Right lobe of liver (tissue), 6 donors: ENCODE measurements at regions not wholly inside any gene's neighbourhood (a gene's known extent, or its start where the extent isn't known, plus 50 kb on each side); places are given as distances from the start of the nearest gene placed in this dataset.
"Not testable (repeated sequence)": the region's sequence is repeated elsewhere in the genome, so short reads cannot be mapped to it uniquely, and the experiment has no call there.

Source experiments
- ATAC-seq, 4 donors: fragments of 200-7000 bp; cut with Tn5 transposase; one replicate each; pipeline ENCODE4 v1.9.1; 2020; ENCODE audit warnings: mild to moderate bottlenecking in 4 of 4, moderate library complexity in 4 of 4
- DNase-seq, 3 donors: peaks; one replicate each; pipeline ENCODE4 v3.0.0-alpha.2; 2020
- H3K27ac ChIP-seq, 3 donors: fragments of 200-600 bp; one replicate each; pipeline ENCODE4 v1.8.0; 2022
- H3K27me3 ChIP-seq, 2 donors: fragments of 200-600 bp; one replicate each; pipeline ENCODE4 v1.8.0; 2022
- H3K36me3 ChIP-seq, 4 donors: fragments of 200-600 bp; sonication (generic) in 1 of 4; one replicate each; pipeline versions ENCODE4 v1.5.1 to v1.8.0; 2017 to 2022; ENCODE audit warnings: control low read depth in 1 of 4
- H3K4me1 ChIP-seq, 4 donors: fragments of 200-600 bp; sonication (generic) in 1 of 4; one replicate each; pipeline versions ENCODE4 v1.5.1 to v1.8.0; 2017 to 2022; ENCODE audit warnings: control low read depth in 1 of 4
- H3K4me3 ChIP-seq, 3 donors: fragments of 200-600 bp; one replicate each; pipeline ENCODE4 v1.8.0; 2022
- H3K9me3 ChIP-seq, 4 donors: fragments of 200-600 bp; sonication (generic) in 1 of 4; one replicate each; pipeline versions ENCODE4 v1.5.1 to v1.8.0; 2017 to 2022; ENCODE audit warnings: control low read depth in 1 of 4
- POLR2A ChIP-seq: fragments of 450-650 bp; IDR thresholded peaks from one replicate; pipeline ENCODE4 v1.6.1; 2017; ENCODE audit warnings: antibody characterized with exemption, mild to moderate bottlenecking
- WGBS: methylation state at CpG from one replicate; pipeline ENCODE4 v1.1.6; 2018; ENCODE audit warnings: low coverage, low lambda C conversion rate; ENCODE audit not compliant: insufficient coverage; ENCODE audit errors: missing lambda C conversion rate; 5-methylcytosine and 5-hydroxymethylcytosine counted together
- intact Hi-C, 2 donors: fragments of 100-400 bp; cut with DNase I; formaldehyde crosslinking; loops; one replicate each; pipeline versions ENCODE4 v1.11.2 to v1.14.1; 2022
- TF ChIP-seq, protein P1 (sequence below), 4 donors: fragments of 200-600 bp in 3 of 4; fragments of 450-650 bp in 1 of 4; IDR thresholded peaks; one replicate each; pipeline versions ENCODE4 v1.5.1 to v1.8.0; 2016 to 2022; ENCODE audit warnings: antibody characterized with exemption in 4 of 4, mild to moderate bottlenecking in 2 of 4
- donor health status: DM: no; HTN: yes; CAD: no.
- donor health status: DM: no; HTN: no; CAD: no.
- donor health status: DM: no; HTN: no; CAD: no.
- donor health status: DM: no; HTN: yes; CAD: no.
- donor health status: DM: no; HTN: yes; CAD: no.

DNA sequence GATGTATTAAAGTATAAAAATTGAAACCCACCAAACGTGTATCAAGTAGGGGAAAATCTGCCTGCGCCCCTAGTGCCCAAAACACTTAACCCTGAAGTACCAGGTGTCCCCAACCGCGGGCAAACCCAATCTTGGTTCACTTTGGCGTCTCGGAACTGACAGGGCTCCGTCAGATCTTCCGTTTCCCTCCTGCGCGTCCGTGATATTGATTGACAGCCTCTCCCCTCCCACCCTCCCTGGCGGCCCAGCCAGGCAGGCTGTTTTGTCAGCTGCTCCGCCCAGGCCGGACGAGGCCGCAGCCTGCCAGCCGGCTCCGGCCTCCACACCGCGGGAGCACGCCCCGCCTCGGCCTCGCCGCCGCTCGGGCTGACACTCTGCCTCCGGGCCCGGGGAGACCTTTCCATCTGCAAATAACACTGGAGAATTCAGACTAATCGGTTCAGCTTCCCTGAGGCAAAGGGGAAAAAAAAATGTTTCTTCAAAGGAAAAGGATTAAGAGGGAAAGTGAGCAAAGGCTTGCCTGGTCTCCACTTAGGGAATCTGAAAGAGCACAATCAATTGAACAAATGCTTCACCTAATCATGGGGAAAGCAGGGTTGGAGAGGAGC is 234.9 kb upstream of the MCHR2 start:
- intact Hi-C loops = no loop called here
- under 1% methylated on average over 29 of the region's 30 CpGs for WGBS
- peaks cover 0 to 14% (median 0%) of the 10 kb centered on the region in 4 donors for H3K4me1 ChIP-seq

DNA sequence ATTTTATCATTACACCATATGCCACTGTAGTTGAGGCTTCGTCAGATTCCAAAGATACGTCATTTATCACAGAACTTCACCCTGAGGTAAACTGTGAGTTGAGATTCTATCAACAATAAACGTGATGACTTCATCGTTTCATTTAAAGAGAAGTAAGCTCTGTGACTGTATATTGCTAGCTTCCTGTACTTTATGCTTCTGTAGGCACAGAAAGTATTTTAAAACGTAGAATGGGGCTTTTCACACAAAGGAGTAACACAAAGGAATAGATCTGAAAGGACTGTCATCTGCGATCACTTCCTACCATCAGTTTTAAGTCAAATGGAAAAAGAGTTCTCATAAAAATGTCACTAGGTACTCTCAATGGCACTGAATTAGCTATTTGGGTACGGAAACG is 234.4 kb upstream of the MCHR2 start:
- H3K9me3 ChIP-seq = no peaks in the 10 kb centered on the region
- intact Hi-C loops = no loop called here
- peak overlapping the region; percentile 31 to 56 (median 43) for H3K4me3 ChIP-seq
- ATAC-seq = peak in 1 of 4 donors; percentile 28
- H3K27ac ChIP-seq = no peak overlapping the region
- TF ChIP-seq, protein P1, sequence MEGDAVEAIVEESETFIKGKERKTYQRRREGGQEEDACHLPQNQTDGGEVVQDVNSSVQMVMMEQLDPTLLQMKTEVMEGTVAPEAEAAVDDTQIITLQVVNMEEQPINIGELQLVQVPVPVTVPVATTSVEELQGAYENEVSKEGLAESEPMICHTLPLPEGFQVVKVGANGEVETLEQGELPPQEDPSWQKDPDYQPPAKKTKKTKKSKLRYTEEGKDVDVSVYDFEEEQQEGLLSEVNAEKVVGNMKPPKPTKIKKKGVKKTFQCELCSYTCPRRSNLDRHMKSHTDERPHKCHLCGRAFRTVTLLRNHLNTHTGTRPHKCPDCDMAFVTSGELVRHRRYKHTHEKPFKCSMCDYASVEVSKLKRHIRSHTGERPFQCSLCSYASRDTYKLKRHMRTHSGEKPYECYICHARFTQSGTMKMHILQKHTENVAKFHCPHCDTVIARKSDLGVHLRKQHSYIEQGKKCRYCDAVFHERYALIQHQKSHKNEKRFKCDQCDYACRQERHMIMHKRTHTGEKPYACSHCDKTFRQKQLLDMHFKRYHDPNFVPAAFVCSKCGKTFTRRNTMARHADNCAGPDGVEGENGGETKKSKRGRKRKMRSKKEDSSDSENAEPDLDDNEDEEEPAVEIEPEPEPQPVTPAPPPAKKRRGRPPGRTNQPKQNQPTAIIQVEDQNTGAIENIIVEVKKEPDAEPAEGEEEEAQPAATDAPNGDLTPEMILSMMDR (IDR thresholded peaks at IDR 0.05) = no peak
- TF ChIP-seq POLR2A = no peak
- no peaks in the 10 kb centered on the region for H3K27me3 ChIP-seq
- H3K4me1 ChIP-seq = peaks cover 0 to 14% (median 0%) of the 10 kb centered on the region in 4 donors
- no peak for DNase-seq
- no peaks in the 10 kb centered on the region for H3K36me3 ChIP-seq
- WGBS = 31% methylated on average over 8 of the region's 8 CpGs

More for the DNA sequence above, 234.9 kb upstream of the MCHR2 start:
- H3K27ac ChIP-seq = peak overlapping the region in 2 of 3 donors; percentile 4 to 20
- H3K9me3 ChIP-seq = no peaks in the 10 kb centered on the region
- H3K27me3 ChIP-seq = no peaks in the 10 kb centered on the region
- ATAC-seq (peak; percentile 98 to 100 (median 100)), DNase-seq (peak; percentile 80 to 84 (median 81))
- peak overlapping the region; percentile 31 to 56 (median 43) for H3K4me3 ChIP-seq
- TF ChIP-seq, protein P1 (IDR thresholded peaks at IDR 0.05) = no peak
- no peak for TF ChIP-seq POLR2A
- no peaks in the 10 kb centered on the region for H3K36me3 ChIP-seq

DNA sequence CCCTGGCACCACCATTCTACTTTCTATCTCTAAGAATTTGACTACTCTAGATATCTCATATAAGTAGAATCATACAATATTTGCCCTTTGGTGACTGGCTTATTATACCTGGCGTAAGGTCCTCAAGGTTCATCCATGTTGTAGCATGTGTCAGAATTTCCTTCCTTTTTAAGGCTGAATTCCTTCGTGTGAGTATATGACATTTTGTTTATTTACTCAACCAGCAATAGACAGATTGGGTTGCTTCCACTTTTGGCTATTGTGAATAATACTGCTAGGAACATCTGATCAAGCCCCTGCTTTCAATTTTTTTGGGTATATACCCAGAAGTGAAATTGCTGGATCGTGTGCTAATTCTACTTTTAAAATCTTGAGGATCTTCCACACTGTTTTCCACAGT is 232.8 kb upstream of the MCHR2 start:
- intact Hi-C loops = no loop called here
- Histone ChIP-seq H3K9me3 (no peaks in the 10 kb centered on the region), H3K4me1 (peaks cover 0 to 14% (median 0%) of the 10 kb centered on the region in 4 donors), H3K36me3 (no peaks in the 10 kb centered on the region), H3K4me3 (no peak overlapping the region), H3K27me3 (no peaks in the 10 kb centered on the region), H3K27ac (no peak overlapping the region)
- ATAC-seq = no peak
- 28% methylated on average over 3 of the region's 3 CpGs for WGBS
- no peak for TF ChIP-seq POLR2A
- TF ChIP-seq, protein P1 (IDR thresholded peaks at IDR 0.05) = no peak
- no peak for DNase-seq

DNA sequence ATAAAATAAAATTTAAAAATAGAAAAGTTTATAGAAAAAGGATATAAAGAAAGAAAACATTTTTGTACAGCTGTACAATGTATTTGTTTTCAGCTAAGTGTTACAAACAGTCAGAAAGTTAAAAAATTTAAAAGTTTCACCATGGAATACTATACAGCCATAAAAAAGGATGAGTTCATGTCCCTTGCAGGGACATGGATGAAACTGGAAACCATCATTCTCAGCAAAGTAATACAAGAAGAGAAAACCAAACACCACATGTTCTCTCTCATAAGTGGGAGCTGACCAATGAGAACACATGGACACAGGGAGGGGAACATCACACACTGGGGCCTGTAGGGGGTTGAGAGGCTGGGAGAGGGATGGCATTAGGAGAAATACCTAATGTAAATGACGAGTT is 229.9 kb upstream of the MCHR2 start:
- WGBS = 44% methylated on average over 1 of the region's 1 CpG
- H3K36me3 ChIP-seq, H3K4me3 ChIP-seq, intact Hi-C loops, H3K27me3 ChIP-seq, H3K4me1 ChIP-seq, H3K27ac ChIP-seq, DNase-seq, H3K9me3 ChIP-seq, ATAC-seq: not testable (repeated sequence)

DNA sequence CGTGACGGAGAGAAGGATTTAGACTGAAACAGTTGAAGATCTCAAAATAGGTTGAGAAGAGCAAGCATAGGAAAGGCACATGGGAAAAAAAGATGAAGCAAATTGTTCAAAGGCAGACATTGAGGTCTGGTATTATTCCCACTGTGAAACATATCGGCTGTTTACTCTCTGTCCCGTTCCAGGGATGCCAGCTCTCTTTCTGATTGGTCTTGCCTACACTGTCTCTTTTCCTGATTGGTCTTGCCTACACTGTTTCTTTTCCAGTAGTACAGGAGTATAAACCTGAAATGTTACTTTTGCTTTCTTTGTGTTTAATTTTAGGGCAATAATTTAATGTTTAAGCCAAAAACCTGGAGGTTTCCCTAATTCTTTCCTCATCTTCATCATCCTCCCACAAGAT is 226.5 kb upstream of the MCHR2 start:
- Histone ChIP-seq H3K4me3 (no peak overlapping the region), H3K4me1 (no peaks in the 10 kb centered on the region), H3K27me3 (no peaks in the 10 kb centered on the region), H3K9me3 (no peaks in the 10 kb centered on the region), H3K27ac (no peak overlapping the region), H3K36me3 (no peaks in the 10 kb centered on the region)
- no peak for ATAC-seq
- intact Hi-C loops = no loop called here
- no peak for DNase-seq
- no peak for TF ChIP-seq POLR2A
- TF ChIP-seq, protein P1 (IDR thresholded peaks at IDR 0.05) = no peak
- 68% methylated on average over 4 of the region's 4 CpGs for WGBS
